ENCODE measurements at regions not wholly inside any gene's neighbourhood (a gene's known extent, or its start where the extent isn't known, plus 50 kb on each side); places are given as distances from the start of the nearest gene placed in this dataset.

- no peak for DNase-seq (ENCODE audit: low read depth in 2 of 2)
Measured at GRCh38 chr13:107043021-107043956, 475.4 kb upstream of the ARGLU1 start.

GRCh38 chr13:107035778-107036177 is 467.8 kb upstream of the ARGLU1 start:
- DNase-seq (ENCODE audit: low read depth in 2 of 2): no peak

GRCh38 chr13:107035186-107035585 is 467.2 kb upstream of the ARGLU1 start:
- no peak for DNase-seq (ENCODE audit: low read depth in 2 of 2)

GRCh38 chr13:107034236-107034872 is 466.4 kb upstream of the ARGLU1 start:
- no peak for DNase-seq (ENCODE audit: low read depth in 2 of 2)

GRCh38 chr13:107031716-107032115 is 463.8 kb upstream of the ARGLU1 start:
- no peak for DNase-seq (ENCODE audit: low read depth in 2 of 2)

- no peak for DNase-seq (ENCODE audit: low read depth in 2 of 2)
Measured at GRCh38 chr13:107028751-107029150, 460.8 kb upstream of the ARGLU1 start.

GRCh38 chr13:107025991-107026390 is 458.1 kb upstream of the ARGLU1 start:
- DNase-seq (ENCODE audit: low read depth in 2 of 2): no peak

GRCh38 chr13:107023335-107023734 is 455.4 kb upstream of the ARGLU1 start:
- no peak for DNase-seq (ENCODE audit: low read depth in 2 of 2)

GRCh38 chr13:107020393-107020792 is 452.5 kb upstream of the ARGLU1 start:
- DNase-seq (ENCODE audit: low read depth in 2 of 2): no peak

- DNase-seq (ENCODE audit: low read depth in 2 of 2): no peak
Measured at GRCh38 chr13:107018285-107018684, 450.3 kb upstream of the ARGLU1 start.

GRCh38 chr13:107006661-107007060 is 438.7 kb upstream of the ARGLU1 start:
- no peak for DNase-seq (ENCODE audit: low read depth in 2 of 2)

- DNase-seq (ENCODE audit: low read depth in 2 of 2): no peak
Measured at GRCh38 chr13:107005577-107005976, 437.6 kb upstream of the ARGLU1 start.

GRCh38 chr13:107003911-107004310 is 436.0 kb upstream of the ARGLU1 start:
- DNase-seq (ENCODE audit: low read depth in 2 of 2): no peak

GRCh38 chr13:106998664-106999063 is 430.7 kb upstream of the ARGLU1 start:
- no peak for DNase-seq (ENCODE audit: low read depth in 2 of 2)

GRCh38 chr13:106997696-106998095 is 429.8 kb upstream of the ARGLU1 start:
- DNase-seq (ENCODE audit: low read depth in 2 of 2): no peak

- no peak for DNase-seq (ENCODE audit: low read depth in 2 of 2)
Measured at GRCh38 chr13:106996867-106997618, 429.1 kb upstream of the ARGLU1 start.

- DNase-seq (ENCODE audit: low read depth in 2 of 2): no peak
Measured at GRCh38 chr13:106990594-106990993, 422.7 kb upstream of the ARGLU1 start.

GRCh38 chr13:106989876-106990275 is 421.9 kb upstream of the ARGLU1 start:
- no peak for DNase-seq (ENCODE audit: low read depth in 2 of 2)

- no peak for DNase-seq (ENCODE audit: low read depth in 2 of 2)
Measured at GRCh38 chr13:106987427-106987785, 419.5 kb upstream of the ARGLU1 start.

- no peak for DNase-seq (ENCODE audit: low read depth in 2 of 2)
Measured at GRCh38 chr13:106986687-106987426, 418.9 kb upstream of the ARGLU1 start.

- DNase-seq (ENCODE audit: low read depth in 2 of 2): no peak
Measured at GRCh38 chr13:106986033-106986484, 418.1 kb upstream of the ARGLU1 start.

- DNase-seq (ENCODE audit: low read depth in 2 of 2): no peak
Measured at GRCh38 chr13:106985481-106985880, 417.5 kb upstream of the ARGLU1 start.

All from stimulated activated CD8-positive, alpha-beta memory T cell treated with anti-CD3 and anti-CD28 coated beads, Interleukin-7, amount 100 ng/mL, for 1 hour (primary cell).